CD14-positive monocyte (primary cell): ENCODE measurements at regions not wholly inside any gene's neighbourhood (a gene's known extent, or its start where the extent isn't known, plus 50 kb on each side); places are given as distances from the start of the nearest gene placed in this dataset.

Experiments
- DNase-seq, 3 donors: peaks; one replicate each; pipeline ENCODE4 v3.0.0-alpha.2; 2011 to 2022
- H2AFZ ChIP-seq: 2 replicates; pipeline ENCODE4 v1.6.0; 2012; ENCODE audit warnings: mild to moderate bottlenecking, low read depth, low read length, inconsistent platforms; ENCODE audit not compliant: insufficient read depth, poor library complexity, severe bottlenecking
- H3K27ac ChIP-seq, 2 donors: 1 replicate in 1 of 2; 2 replicates in 1 of 2; pipeline ENCODE4 v1.5.1; 2012 to 2013; ENCODE audit warnings: low read length in 2 of 2, control low read depth in 1 of 2, inconsistent platforms in 1 of 2, low read depth in 1 of 2, mild to moderate bottlenecking in 1 of 2
- H3K27me3 ChIP-seq, 2 donors: one replicate each; pipeline versions ENCODE4 v1.6.0 to v1.6.1; 2011 to 2013; ENCODE audit warnings: low read length in 2 of 2; ENCODE audit not compliant: control insufficient read depth in 2 of 2, insufficient read depth in 2 of 2
- H3K36me3 ChIP-seq, 2 donors: replicated peaks in 1 of 2; 1 replicate in 1 of 2; 2 replicates in 1 of 2; pipeline versions ENCODE4 v1.5.1 to v1.6.1; 2012 to 2013; ENCODE audit warnings: low read length in 2 of 2, control low read depth in 1 of 2, inconsistent platforms in 1 of 2, mild to moderate bottlenecking in 1 of 2; ENCODE audit not compliant: insufficient read depth in 2 of 2, control insufficient read depth in 1 of 2
- H3K4me1 ChIP-seq, 2 donors: 1 replicate in 1 of 2; 2 replicates in 1 of 2; pipeline versions ENCODE4 v1.5.1 to v1.6.1; 2012 to 2013; ENCODE audit warnings: low read length in 2 of 2, control low read depth in 1 of 2, inconsistent platforms in 1 of 2, mild to moderate bottlenecking in 1 of 2, moderate library complexity in 1 of 2; ENCODE audit not compliant: insufficient read depth in 2 of 2, control insufficient read depth in 1 of 2
- H3K4me2 ChIP-seq: replicated peaks from 2 replicates; pipeline ENCODE3; 2012; ENCODE audit warnings: low read length, moderate library complexity, mild to moderate bottlenecking; ENCODE audit not compliant: poor library complexity, severe bottlenecking; ENCODE audit errors: extremely low read depth
- H3K4me3 ChIP-seq, 3 experiments: fragments of 200-600 bp in 1 of 3; sonication (generic) in 1 of 3; replicated peaks in 1 of 3; 1 replicate in 2 of 3; 2 replicates in 1 of 3; pipeline ENCODE4 v1.5.1; 2011 to 2013; ENCODE audit warnings: low read length in 3 of 3, mild to moderate bottlenecking in 3 of 3, control low read depth in 2 of 3, low read depth in 2 of 3, inconsistent platforms in 1 of 3, moderate library complexity in 1 of 3
- H3K79me2 ChIP-seq: 2 replicates; pipeline ENCODE4 v1.6.0; 2012; ENCODE audit warnings: mild to moderate bottlenecking, control low read depth, inconsistent platforms, low read length, moderate library complexity; ENCODE audit not compliant: insufficient read depth
- H3K9ac ChIP-seq: 2 replicates; pipeline ENCODE4 v1.6.0; 2017; ENCODE audit warnings: low read length, mild to moderate bottlenecking; ENCODE audit not compliant: insufficient read depth, poor library complexity, severe bottlenecking
- H3K9me3 ChIP-seq, 2 donors: replicated peaks in 1 of 2; 1 replicate in 1 of 2; 2 replicates in 1 of 2; pipeline versions ENCODE4 v1.5.1 to v1.6.1; 2012 to 2013; ENCODE audit warnings: low read length in 2 of 2, control low read depth in 1 of 2; ENCODE audit not compliant: control insufficient read depth in 1 of 2, insufficient read depth in 1 of 2
- H4K20me1 ChIP-seq: 2 replicates; pipeline ENCODE4 v1.6.0; 2012; ENCODE audit warnings: mild to moderate bottlenecking, low read length, control low read depth, moderate library complexity; ENCODE audit not compliant: insufficient read depth
- H3K27ac Mint-ChIP-seq, 7 donors: one replicate each; pipeline ENCODE4 v1.8.0; 2020; ENCODE audit warnings: mild to moderate bottlenecking in 7 of 7, mixed read lengths in 7 of 7, moderate library complexity in 6 of 7, inconsistent platforms in 2 of 7
- H3K27me3 Mint-ChIP-seq, 3 donors: one replicate each; pipeline ENCODE4 v1.8.0; 2021 to 2022; ENCODE audit warnings: low read depth in 3 of 3, mild to moderate bottlenecking in 3 of 3, mixed read lengths in 3 of 3, moderate library complexity in 3 of 3, inconsistent platforms in 1 of 3
- H3K36me3 Mint-ChIP-seq, 2 donors: one replicate each; pipeline ENCODE4 v1.8.0; 2020; ENCODE audit warnings: mixed read lengths in 2 of 2, inconsistent platforms in 1 of 2, mild to moderate bottlenecking in 1 of 2
- H3K4me1 Mint-ChIP-seq: one replicate; pipeline ENCODE4 v1.8.0; 2020; ENCODE audit warnings: mild to moderate bottlenecking, mixed read lengths
- H3K4me3 Mint-ChIP-seq, 2 donors: one replicate each; pipeline ENCODE4 v1.8.0; 2020; ENCODE audit warnings: mild to moderate bottlenecking in 2 of 2, mixed read lengths in 2 of 2, moderate library complexity in 1 of 2
- H3K9me3 Mint-ChIP-seq, 7 donors: one replicate each; pipeline ENCODE4 v1.8.0; 2020 to 2022; ENCODE audit warnings: mixed read lengths in 7 of 7, mild to moderate bottlenecking in 6 of 7, moderate library complexity in 6 of 7, inconsistent platforms in 2 of 7
- CTCF ChIP-seq: fragments of 200-600 bp; IDR thresholded peaks from one replicate; pipeline ENCODE4 v1.8.0; 2022; ENCODE audit warnings: antibody characterized with exemption, mild to moderate bottlenecking
- WGBS: methylation state at CpG from one replicate; pipeline ENCODE4 v1.1.5; 2013; ENCODE audit warnings: missing lambda C conversion rate; ENCODE audit not compliant: insufficient coverage; 5-methylcytosine and 5-hydroxymethylcytosine counted together
- intact Hi-C, 2 donors: fragments of 100-400 bp; cut with micrococcal nuclease; formaldehyde crosslinking; loops; one replicate each; pipeline versions ENCODE4 v1.15.0 to v1.15.1; 2023

GRCh38 chr4:140286456-140286855, 87.0 kb upstream of the SCOC start:
- Histone ChIP-seq H3K27ac (no peak overlapping the region), H4K20me1 (no peaks in the 10 kb centered on the region), H3K4me3 (no peak overlapping the region), H3K4me2 (no peak overlapping the region), H3K4me1 (no peaks in the 10 kb centered on the region), H2AFZ (no peak overlapping the region), H3K9ac (no peak overlapping the region), H3K36me3 (no peaks in the 10 kb centered on the region), H3K9me3 (no peaks in the 10 kb centered on the region), H3K79me2 (no peaks in the 10 kb centered on the region), H3K27me3 (no peaks in the 10 kb centered on the region)
- H3K36me3 Mint-ChIP-seq: no peaks in the 10 kb centered on the region
- no peak for TF ChIP-seq CTCF
- DNase-seq: no peak
- no peak overlapping the region for H3K27ac Mint-ChIP-seq
- H3K27me3 Mint-ChIP-seq: peaks cover 2 to 6% (median 3%) of the 10 kb centered on the region in 3 donors
- H3K9me3 Mint-ChIP-seq: no peaks in the 10 kb centered on the region
- 100% methylated on average over 9 of the region's 18 CpGs for WGBS
- intact Hi-C loops: no loop called here
- H3K4me3 Mint-ChIP-seq: no peak overlapping the region
- no peaks in the 10 kb centered on the region for H3K4me1 Mint-ChIP-seq

DNA sequence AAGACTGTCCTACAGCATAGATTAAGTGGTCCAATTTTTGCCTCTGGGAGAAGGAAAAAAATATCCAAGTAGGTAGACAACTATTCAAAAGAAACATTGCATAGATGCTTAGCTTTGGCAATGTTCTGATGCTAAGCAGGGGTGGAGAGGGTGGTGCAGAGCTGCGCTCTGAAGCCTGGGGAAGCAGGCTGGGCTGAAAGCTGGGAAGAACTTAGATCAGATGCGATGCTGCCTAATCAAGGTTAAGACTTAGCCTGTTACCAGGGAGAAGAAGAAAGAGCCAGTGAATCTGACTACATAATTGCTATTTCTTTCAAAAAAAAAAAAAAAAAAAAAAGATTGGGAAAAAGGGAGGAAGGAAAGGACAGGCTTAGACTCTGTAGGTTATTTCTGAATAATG, 89.0 kb upstream of the SCOC start:
- Mint-ChIP-seq H3K27ac (no peak overlapping the region), H3K9me3 (no peaks in the 10 kb centered on the region), H3K4me1 (peaks cover 1% of the 10 kb centered on the region), H3K27me3 (peaks cover 2 to 13% (median 3%) of the 10 kb centered on the region in 3 donors), H3K4me3 (no peak overlapping the region), H3K36me3 (no peaks in the 10 kb centered on the region)
- Histone ChIP-seq H3K27me3 (no peaks in the 10 kb centered on the region), H3K4me3 (no peak overlapping the region), H3K4me1 (no peaks in the 10 kb centered on the region), H3K36me3 (no peaks in the 10 kb centered on the region), H3K27ac (no peak overlapping the region), H4K20me1 (no peaks in the 10 kb centered on the region), H3K4me2 (no peak overlapping the region), H3K9me3 (no peaks in the 10 kb centered on the region), H3K79me2 (no peaks in the 10 kb centered on the region), H3K9ac (no peak overlapping the region), H2AFZ (no peak overlapping the region)
- TF ChIP-seq CTCF: no peak
- WGBS: 100% methylated on average over 1 of the region's 2 CpGs
- no peak for DNase-seq
- intact Hi-C loops: no loop called here
